ENCODE measurements at regions not wholly inside any gene's neighbourhood (a gene's known extent, or its start where the extent isn't known, plus 50 kb on each side); places are given as distances from the start of the nearest gene placed in this dataset.

DNA sequence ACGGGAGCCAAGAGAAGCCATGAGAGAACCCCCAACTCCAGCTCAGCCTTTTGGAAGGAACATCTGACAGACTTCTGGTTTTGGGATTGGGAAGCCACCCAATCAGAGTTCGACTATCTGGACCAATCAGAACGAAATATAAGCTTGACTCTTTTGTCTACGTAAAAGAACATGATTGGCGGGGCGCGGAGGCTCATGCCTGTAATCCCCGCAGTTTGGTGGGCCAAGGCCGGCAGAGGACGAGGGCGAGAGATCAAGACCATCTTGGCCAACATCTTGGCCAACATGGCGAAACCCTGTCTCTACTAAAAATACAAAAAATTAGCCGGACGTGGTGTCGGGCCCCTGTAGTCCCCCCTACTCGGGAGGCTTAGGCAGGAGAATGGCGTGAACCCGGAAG is 380.3 kb downstream of the TBL1XR1 start:
- H2AFZ ChIP-seq (ENCODE audit: low read depth): no peak overlapping the region
- no peaks in the 10 kb centered on the region for H3K9me2 ChIP-seq
- H3K79me2 ChIP-seq (ENCODE audit: insufficient read depth): no peaks in the 10 kb centered on the region
- POLR2A ChIA-PET: no interaction called here
- no peaks in the 10 kb centered on the region for H3K4me1 ChIP-seq (ENCODE audit: control insufficient read depth in 1 of 2, insufficient read depth in 2 of 2, low read depth in 1 of 2, low read length in 1 of 2)
- H3K36me3 ChIP-seq (replicated peaks in 1 of 2; ENCODE audit: control insufficient read depth in 1 of 2, insufficient read depth in 2 of 2, low read length in 1 of 2): no peaks in the 10 kb centered on the region
- CTCF ChIA-PET: no interaction called here
- H3F3A ChIP-seq (replicated peaks; ENCODE audit: insufficient read depth): no peaks in the 10 kb centered on the region
- no peaks in the 10 kb centered on the region for H3K9me3 ChIP-seq
- no peak for DNase-seq
- H3K4me3 ChIP-seq (ENCODE audit: low read depth in 2 of 2, low read length in 1 of 2): no peak overlapping the region
- H3K27ac ChIP-seq (ENCODE audit: low read depth in 2 of 2, low read length in 1 of 2): no peak overlapping the region
- no peak overlapping the region for H3K4me2 ChIP-seq
- TF ChIP-seq SMC3 (IDR thresholded peaks at IDR 0.05; ENCODE audit: low read depth, low read length) (no peak), MXI1 (IDR thresholded peaks at IDR 0.05; ENCODE audit: low read depth, low read length) (no peak), RAD21 (IDR thresholded peaks at IDR 0.05; ENCODE audit: low read length) (no peak), FOXM1 (IDR thresholded peaks at IDR 0.05; ENCODE audit: low read depth) (no peak), MEF2A (IDR thresholded peaks at IDR 0.05; ENCODE audit: borderline replicate concordance, low read depth) (no peak), NRF1 (IDR thresholded peaks at IDR 0.05; ENCODE audit: low read depth, low read length) (no peak), NFIC (IDR thresholded peaks at IDR 0.05; ENCODE audit: borderline replicate concordance) (no peak), GABPA (IDR thresholded peaks at IDR 0.05; ENCODE audit: low read depth) (no peak), TEAD4 (IDR thresholded peaks at IDR 0.05; ENCODE audit: borderline replicate concordance, insufficient read depth) (no peak), YY1 (IDR thresholded peaks at IDR 0.05; ENCODE audit: low read depth) (no peak), TAF1 (IDR thresholded peaks at IDR 0.05; ENCODE audit: borderline replicate concordance, low read depth, low read length) (no peak), GATA2 (CRISPR knock-in tag; IDR thresholded peaks at IDR 0.05) (no peak), RCOR1 (IDR thresholded peaks at IDR 0.05; ENCODE audit: low read length) (no peak), EZH2phosphoT487 (IDR thresholded peaks at IDR 0.05; ENCODE audit: borderline replicate concordance, low read depth) (no peak), JUND (IDR thresholded peaks at IDR 0.05) (no peak)
- TF ChIP-seq, protein P1, sequence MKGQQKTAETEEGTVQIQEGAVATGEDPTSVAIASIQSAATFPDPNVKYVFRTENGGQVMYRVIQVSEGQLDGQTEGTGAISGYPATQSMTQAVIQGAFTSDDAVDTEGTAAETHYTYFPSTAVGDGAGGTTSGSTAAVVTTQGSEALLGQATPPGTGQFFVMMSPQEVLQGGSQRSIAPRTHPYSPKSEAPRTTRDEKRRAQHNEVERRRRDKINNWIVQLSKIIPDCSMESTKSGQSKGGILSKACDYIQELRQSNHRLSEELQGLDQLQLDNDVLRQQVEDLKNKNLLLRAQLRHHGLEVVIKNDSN (IDR thresholded peaks at IDR 0.05; ENCODE audit: borderline replicate concordance, low read depth): no peak
- TF ChIP-seq, protein P2, sequence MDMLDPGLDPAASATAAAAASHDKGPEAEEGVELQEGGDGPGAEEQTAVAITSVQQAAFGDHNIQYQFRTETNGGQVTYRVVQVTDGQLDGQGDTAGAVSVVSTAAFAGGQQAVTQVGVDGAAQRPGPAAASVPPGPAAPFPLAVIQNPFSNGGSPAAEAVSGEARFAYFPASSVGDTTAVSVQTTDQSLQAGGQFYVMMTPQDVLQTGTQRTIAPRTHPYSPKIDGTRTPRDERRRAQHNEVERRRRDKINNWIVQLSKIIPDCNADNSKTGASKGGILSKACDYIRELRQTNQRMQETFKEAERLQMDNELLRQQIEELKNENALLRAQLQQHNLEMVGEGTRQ (IDR thresholded peaks at IDR 0.05; ENCODE audit: borderline replicate concordance, low read depth, low read length): no peak
- TF ChIP-seq, protein P3, sequence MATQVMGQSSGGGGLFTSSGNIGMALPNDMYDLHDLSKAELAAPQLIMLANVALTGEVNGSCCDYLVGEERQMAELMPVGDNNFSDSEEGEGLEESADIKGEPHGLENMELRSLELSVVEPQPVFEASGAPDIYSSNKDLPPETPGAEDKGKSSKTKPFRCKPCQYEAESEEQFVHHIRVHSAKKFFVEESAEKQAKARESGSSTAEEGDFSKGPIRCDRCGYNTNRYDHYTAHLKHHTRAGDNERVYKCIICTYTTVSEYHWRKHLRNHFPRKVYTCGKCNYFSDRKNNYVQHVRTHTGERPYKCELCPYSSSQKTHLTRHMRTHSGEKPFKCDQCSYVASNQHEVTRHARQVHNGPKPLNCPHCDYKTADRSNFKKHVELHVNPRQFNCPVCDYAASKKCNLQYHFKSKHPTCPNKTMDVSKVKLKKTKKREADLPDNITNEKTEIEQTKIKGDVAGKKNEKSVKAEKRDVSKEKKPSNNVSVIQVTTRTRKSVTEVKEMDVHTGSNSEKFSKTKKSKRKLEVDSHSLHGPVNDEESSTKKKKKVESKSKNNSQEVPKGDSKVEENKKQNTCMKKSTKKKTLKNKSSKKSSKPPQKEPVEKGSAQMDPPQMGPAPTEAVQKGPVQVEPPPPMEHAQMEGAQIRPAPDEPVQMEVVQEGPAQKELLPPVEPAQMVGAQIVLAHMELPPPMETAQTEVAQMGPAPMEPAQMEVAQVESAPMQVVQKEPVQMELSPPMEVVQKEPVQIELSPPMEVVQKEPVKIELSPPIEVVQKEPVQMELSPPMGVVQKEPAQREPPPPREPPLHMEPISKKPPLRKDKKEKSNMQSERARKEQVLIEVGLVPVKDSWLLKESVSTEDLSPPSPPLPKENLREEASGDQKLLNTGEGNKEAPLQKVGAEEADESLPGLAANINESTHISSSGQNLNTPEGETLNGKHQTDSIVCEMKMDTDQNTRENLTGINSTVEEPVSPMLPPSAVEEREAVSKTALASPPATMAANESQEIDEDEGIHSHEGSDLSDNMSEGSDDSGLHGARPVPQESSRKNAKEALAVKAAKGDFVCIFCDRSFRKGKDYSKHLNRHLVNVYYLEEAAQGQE (IDR thresholded peaks at IDR 0.05; ENCODE audit: low read depth, low read length): no peak
- no peaks in the 10 kb centered on the region for H3K27me3 ChIP-seq (ENCODE audit: insufficient read depth)
- 61% methylated on average over 18 of the region's 18 CpGs for WGBS (ENCODE audit: low lambda C conversion rate)
- no peak overlapping the region for H3K9ac ChIP-seq
- H4K20me1 ChIP-seq (ENCODE audit: insufficient read depth): no peaks in the 10 kb centered on the region

Measured in SK-N-SH (cell line).